Ishikawa (cell line): ENCODE measurements at regions not wholly inside any gene's neighbourhood (a gene's known extent, or its start where the extent isn't known, plus 50 kb on each side); places are given as distances from the start of the nearest gene placed in this dataset.

ENCODE experiments used
- CEBPB ChIP-seq: IDR thresholded peaks from 2 replicates; pipeline ENCODE4 v1.6.1; 2012
- EP300 ChIP-seq: IDR thresholded peaks from 2 replicates; pipeline ENCODE4 v1.6.1; 2012; ENCODE audit warnings: borderline replicate concordance
- FOXM1 ChIP-seq: IDR thresholded peaks from 2 replicates; pipeline ENCODE4 v1.6.1; 2012; ENCODE audit warnings: low read depth, borderline replicate concordance
- RAD21 ChIP-seq: IDR thresholded peaks from 2 replicates; pipeline ENCODE4 v1.6.1; 2012; ENCODE audit warnings: low read depth
- REST ChIP-seq: IDR thresholded peaks from 2 replicates; pipeline ENCODE4 v1.6.1; 2012; ENCODE audit warnings: low read depth, mild to moderate bottlenecking
- TAF1 ChIP-seq: IDR thresholded peaks from 2 replicates; pipeline ENCODE4 v1.6.1; 2012; ENCODE audit warnings: low read depth, mild to moderate bottlenecking
- YY1 ChIP-seq: IDR thresholded peaks from 2 replicates; pipeline ENCODE4 v1.6.1; 2012; ENCODE audit warnings: low read depth
- ZBTB7A ChIP-seq: IDR thresholded peaks from 2 replicates; pipeline ENCODE4 v1.6.1; 2012; ENCODE audit warnings: low read depth

GRCh38 chr1:157195521-157196244 is 57.5 kb upstream of the ETV3 start:
- TF ChIP-seq FOXM1: no peak
- no peak for TF ChIP-seq RAD21
- TF ChIP-seq ZBTB7A: no peak
- no peak for TF ChIP-seq TAF1
- no peak for TF ChIP-seq REST
- no peak for TF ChIP-seq YY1
- no peak for TF ChIP-seq CEBPB
- TF ChIP-seq EP300: no peak
